OCI-LY3 (cell line): ENCODE measurements at regions not wholly inside any gene's neighbourhood (a gene's known extent, or its start where the extent isn't known, plus 50 kb on each side); places are given as distances from the start of the nearest gene placed in this dataset.
"Not testable (repeated sequence)": the region's sequence is repeated elsewhere in the genome, so short reads cannot be mapped to it uniquely, and the experiment has no call there.

ENCODE experiments used
- CTCF ChIP-seq: fragments of 200-600, 300-600 bp; sonication (generic); IDR thresholded peaks from 2 replicates; pipeline ENCODE4 v1.5.1; 2014; ENCODE audit warnings: antibody characterized with exemption, low read length, low read depth
- EZH2phosphoT487 ChIP-seq: fragments of 200-600 bp; shearing (Covaris generic); IDR thresholded peaks from 2 replicates; pipeline ENCODE4 v1.6.1; 2018; ENCODE audit warnings: antibody characterized with exemption, mixed run types, low read depth

- TF ChIP-seq EZH2phosphoT487, CTCF: not testable (repeated sequence)
Measured at GRCh38 chrX:92280347-92280746, 501.2 kb downstream of the PCDH11X start.
